DND-41 (cell line): ENCODE measurements at regions not wholly inside any gene's neighbourhood (a gene's known extent, or its start where the extent isn't known, plus 50 kb on each side); places are given as distances from the start of the nearest gene placed in this dataset.

Experiments
- CTCF ChIP-seq: IDR thresholded peaks from 2 replicates; pipeline ENCODE4 v1.5.1; 2012; ENCODE audit warnings: borderline replicate concordance, low read length, moderate library complexity, mild to moderate bottlenecking; ENCODE audit not compliant: poor library complexity, severe bottlenecking; ENCODE audit errors: extremely low read depth
- EZH2 ChIP-seq: IDR thresholded peaks from 3 replicates; pipeline ENCODE4 v1.6.1; 2012; ENCODE audit warnings: borderline replicate concordance, low read depth, mild to moderate bottlenecking, moderate library complexity, low read length, inconsistent platforms; ENCODE audit not compliant: severe bottlenecking

- TF ChIP-seq CTCF (no peak), EZH2 (no peak)
Measured at GRCh38 chr4:56093576-56093975, 144.8 kb downstream of the CEP135 start.
